Ramos (cell line): ENCODE measurements at regions not wholly inside any gene's neighbourhood (a gene's known extent, or its start where the extent isn't known, plus 50 kb on each side); places are given as distances from the start of the nearest gene placed in this dataset.
"Not testable (repeated sequence)": the region's sequence is repeated elsewhere in the genome, so short reads cannot be mapped to it uniquely, and the experiment has no call there.

ENCODE experiments used
- in situ Hi-C: fragments of 300-500 bp; cut with MboI; formaldehyde crosslinking; loops from one replicate; pipeline ENCODE4 v1.14.3; 2022; ENCODE audit warnings: low sequenced_read_pairs; ENCODE audit not compliant: unreplicated experiment

DNA sequence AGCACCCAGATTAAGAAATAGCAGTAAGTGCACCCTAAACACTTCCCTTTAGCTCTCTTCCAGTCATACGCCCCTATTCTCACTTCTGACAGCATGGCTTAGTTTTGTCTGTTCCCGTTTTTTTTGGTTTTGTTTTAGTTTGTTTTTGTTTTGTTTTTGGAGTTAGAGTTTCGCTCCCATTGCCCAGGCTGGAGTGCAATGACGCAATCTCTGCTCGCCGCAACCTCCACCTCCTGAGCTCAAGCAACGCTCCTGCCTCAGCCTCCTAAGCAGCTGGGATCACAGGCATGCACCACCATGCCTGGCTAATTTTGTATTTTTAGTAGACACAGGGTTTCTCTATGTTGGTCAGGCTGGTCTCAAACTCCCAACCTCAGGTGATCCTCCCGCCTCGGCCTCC, 2067.7 kb downstream of the SUCLG1 start:
- in situ Hi-C loops = no loop called here

DNA sequence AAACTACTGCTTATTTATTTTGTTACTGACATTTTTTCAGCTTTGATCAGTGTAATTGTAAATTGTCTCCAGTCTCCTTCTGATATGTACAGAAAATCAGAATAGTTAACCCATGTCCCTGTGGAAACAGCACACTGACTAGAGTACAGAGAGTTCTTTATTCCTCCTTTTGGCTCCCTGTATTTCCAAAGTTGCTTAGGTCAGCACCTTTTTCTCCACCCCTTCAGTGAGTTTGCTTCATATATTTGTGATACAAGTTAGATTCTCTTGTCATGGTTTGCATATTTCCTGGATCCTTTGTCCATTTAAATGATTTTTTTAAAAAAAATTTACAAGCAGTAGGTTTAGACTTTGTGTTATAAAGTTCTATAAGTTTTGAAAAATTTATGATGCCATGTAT, 2051.1 kb upstream of the LRRTM1 start:
- in situ Hi-C loops = no loop called here

DNA sequence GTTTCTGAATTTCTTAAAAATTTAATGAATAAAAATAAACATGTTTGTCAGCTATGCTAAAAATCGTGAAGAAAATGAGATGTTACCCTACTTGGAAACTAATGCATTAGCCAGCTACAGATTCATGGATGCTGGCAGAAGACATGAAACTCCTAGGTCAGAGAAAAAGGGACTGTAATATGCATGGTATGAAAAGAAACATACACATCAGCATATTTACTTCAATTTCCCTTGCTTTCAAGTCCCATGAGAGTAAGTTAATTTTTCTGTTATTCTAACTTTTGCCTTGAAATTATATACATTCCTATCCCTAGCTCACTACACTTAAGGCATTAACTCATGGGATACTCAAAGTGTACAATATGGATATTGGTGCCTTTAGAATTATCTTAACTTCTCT, 2041.4 kb upstream of the LRRTM1 start:
- in situ Hi-C loops = no loop called here

DNA sequence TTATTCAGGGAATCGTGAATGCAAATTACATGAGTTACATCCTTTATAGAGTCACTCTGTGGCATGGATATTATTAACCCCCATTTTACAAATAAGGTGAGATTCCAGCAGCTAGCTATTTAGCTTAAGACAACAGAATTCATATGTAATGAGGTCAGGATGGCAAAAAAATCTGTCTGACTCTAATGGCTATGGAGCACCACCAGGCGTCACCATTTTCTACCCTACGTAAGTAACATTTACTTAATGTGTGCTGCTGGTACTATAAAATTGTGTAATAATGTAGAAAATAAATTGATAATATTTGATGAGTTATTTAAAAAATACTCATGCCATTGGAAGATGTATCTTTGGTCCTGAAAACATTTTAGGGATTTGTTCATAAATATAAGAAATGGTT, 2040.1 kb upstream of the LRRTM1 start:
- in situ Hi-C loops = no loop called here

DNA sequence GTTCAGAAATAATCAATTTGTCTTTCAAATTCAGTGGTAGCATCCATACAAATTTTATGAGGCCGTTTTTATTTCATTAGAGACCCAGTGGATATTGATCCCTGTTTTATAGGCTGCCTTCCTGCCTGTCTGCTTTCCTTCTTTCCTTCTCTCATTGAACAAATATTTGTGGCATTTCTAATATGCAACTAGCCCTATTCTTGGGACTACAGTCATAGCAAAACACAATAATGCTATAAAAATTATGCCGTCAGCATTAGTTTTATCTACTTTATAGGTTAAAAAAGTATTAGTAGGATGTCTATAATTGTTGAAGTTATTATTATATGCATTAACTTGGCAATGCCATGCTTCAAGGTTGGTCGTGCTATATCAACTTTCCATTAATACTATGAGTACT, 2037.8 kb upstream of the LRRTM1 start:
- in situ Hi-C loops = no loop called here

DNA sequence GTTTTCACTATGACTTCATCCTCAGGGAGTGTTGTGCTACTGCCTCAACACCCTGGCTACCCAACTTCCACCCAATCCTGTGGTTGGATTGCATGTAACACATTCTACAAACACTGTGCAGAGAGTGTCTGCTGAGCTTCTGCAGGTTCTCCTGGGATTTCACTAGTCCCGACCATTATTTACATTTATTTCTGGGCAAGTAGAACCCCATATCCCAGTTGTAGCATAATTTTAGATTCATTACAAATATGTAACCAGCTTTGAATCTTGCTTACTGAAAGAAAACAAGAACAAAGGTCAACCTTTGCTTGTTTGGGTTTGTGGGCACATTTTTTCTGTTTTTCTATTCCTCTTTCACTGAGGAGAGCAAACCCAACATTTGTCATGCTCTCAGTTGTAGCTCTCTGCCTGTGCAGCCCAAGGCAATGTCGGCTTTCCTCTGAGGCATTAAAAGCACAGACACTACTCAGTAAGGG, 2036.1 kb upstream of the LRRTM1 start:
- in situ Hi-C loops = no loop called here

DNA sequence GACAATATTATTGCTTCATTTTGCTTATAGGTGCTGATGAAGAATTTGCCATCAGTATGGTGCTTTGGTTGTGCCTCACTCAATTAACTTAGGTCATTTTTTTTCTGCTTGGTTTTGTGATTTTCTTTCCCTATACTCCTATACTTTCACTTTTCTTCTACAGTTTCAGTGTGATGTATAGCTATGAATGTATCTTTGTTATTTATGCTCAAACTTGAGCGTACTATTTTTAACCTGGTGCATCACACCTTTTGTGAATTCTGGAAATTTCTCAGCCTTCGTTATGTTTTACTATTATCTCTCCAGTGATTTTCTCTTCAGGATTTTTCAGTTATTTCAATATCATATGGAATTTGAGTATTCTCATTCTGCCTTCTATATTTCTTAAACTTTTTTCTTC, 2035.3 kb upstream of the LRRTM1 start:
- in situ Hi-C loops = no loop called here

DNA sequence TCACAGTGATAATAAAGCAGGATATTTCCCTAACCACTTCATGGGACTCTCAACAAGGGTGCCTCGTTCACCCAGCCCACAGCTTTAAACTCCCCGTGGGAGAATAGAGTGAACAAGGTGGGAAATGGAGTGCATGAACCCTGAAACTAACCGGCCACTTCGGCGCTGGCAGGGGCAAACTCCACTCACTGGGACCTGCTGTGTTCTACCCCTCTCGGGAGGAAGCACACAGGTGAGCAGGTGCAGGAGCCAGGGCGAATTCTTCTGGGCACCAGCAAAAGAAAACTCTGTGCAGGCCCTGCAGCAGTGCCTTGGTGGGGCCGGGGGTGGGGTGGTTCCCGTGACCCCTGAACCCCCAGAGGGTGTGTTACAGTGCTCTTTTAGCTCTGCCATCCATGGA, 2029.1 kb upstream of the LRRTM1 start:
- in situ Hi-C loops = no loop called here

DNA sequence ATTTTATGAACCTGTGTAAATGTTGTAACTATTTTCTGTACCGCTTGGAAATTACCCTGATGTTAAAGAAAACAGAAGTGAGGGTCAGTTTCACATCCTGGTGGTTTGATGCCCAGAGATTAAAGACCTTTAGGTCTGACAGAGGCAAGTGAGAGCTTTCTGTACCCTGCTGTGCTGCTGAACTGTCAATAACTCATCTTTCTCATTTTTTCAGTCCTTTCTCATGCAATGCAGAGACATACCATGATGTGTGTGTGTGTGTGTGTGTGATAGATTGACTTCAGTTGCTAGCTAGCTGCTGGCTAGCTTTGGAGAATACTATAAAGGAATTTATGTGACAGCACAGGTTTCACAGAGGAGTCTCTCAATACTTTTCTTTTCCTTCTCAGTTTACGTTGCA, 2025.6 kb upstream of the LRRTM1 start:
- in situ Hi-C loops = no loop called here

DNA sequence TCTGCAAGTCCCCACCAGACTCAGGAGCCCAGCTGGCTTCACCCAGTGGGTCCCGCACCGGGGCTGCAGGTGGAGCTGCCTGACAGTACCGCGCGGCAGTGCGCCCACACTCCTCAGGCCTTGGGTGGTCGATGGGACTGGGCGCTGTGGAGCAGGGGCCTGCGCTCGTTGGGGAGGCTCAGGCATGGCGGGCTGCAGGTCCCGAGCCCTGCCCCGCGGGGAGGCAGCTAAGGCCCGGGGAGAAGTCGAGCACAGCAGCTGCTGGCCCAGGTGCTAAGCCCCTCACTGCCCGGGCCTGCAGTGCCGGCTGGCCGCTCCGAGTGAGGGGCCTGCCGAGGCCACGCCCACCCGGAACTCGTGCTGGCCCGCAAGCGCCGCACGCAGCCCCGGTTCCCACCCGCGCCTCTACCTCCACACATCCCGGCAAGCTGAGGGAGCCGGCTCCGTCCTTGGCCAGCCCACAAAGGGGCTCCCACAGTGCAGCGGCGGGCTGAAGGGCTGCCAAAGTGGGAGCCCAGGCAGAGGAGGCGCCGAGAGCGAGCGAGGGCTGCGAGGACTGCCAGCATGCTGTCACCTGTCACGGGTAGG, 2021.7 kb upstream of the LRRTM1 start:
- in situ Hi-C loops = not testable (repeated sequence)

DNA sequence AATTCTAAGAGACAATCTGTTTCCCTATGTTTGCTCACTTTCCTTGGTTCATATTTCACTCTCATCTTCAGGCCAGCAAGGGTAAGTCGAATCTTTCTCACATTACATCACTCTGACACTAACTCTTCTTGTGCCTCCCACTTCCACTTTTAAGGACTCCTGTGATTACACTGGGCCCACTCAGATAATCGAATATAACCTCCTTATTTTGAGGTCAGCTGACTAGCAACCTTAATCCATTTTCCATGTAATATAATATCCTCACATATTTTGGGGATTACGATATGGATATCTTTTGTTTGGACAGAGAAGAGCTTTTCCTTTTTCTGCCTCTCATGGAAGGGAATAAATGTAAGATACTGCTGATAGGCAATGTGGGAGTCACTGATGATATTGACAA, 2015.7 kb upstream of the LRRTM1 start:
- in situ Hi-C loops = no loop called here

DNA sequence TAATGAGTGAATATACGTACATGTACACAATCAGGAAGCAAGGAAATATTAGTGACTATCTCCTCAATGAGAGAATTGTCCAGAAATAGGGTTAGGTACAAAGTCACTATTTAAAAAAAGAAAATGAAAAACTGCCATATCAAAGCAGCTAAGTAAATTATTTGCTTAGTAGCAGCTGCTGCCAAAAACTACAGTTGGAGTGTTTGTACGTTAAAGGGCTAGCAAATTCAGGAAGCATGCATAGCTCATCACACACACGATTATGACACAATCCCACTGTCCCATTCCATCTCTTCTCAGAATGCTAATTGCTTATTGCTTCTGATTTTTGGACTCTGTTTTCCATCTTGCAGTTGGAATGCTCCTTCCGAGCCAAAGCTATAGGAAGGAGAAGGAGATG, 2012.5 kb upstream of the LRRTM1 start:
- in situ Hi-C loops = no loop called here

DNA sequence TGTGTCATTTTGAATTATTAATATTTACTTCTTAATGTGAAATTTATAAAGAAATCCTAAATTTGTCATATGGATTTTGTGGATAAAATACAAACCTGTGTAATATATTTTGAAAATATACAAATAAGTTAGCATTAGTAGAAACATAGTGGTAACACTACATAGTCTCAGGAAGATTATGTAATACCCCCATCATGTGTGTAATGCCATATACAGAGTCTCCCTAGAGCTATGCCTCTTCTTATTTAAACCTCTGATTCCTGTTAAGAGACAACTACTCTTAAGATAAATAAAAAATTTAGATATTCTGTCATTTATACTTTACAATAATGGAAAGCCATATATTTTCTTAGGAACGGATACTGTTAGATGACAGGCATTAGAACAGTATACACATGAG, 2012.0 kb upstream of the LRRTM1 start:
- in situ Hi-C loops = no loop called here

DNA sequence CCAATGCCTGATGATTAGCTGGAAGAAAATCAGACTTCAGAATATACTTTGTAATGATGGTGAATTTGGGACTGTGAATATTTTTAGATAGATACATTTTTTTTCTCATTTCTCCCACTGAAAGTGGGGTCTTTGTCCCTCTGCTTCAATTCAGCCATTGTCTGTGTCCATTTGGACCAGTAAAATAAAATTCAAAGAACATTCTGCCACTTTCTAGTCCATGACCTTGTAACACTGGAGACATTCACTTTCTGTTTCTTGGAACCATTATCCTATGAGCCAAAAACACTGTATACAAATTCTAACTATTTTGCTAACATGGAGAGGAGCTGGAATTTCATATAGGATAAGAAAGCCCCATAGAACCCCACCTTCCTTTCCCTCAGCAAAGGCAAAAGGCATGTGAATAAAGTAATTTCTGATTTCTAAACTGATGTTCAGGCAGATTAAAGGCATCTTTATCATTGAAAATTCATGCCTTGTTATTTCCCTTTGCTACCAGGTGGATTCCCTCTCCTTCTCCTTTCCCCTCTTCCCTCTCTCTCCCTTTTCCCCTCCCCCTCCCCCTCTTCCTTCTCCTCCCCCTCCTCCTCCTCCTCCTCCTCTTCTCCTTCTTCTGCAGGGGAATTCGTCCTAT, 2010.4 kb upstream of the LRRTM1 start:
- in situ Hi-C loops = no loop called here

DNA sequence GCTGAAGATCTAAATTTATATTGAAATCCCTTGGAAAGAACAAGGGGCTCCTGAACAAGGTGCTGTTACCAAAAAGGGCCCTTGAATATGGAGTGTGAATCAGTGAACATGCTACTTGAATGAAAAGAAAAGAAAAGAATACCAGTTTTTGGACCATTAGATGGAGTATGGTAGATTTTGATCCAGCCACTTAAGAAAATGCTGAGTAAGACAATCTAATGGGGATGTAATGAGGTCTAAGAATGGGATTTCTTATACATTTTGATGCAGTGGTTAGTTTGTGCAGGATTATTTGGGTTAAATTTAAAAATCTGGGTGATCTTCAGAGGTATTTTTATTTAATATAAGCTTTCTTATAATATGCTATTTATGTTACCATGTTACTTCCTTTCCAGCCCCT, 2003.0 kb upstream of the LRRTM1 start:
- in situ Hi-C loops = no loop called here

DNA sequence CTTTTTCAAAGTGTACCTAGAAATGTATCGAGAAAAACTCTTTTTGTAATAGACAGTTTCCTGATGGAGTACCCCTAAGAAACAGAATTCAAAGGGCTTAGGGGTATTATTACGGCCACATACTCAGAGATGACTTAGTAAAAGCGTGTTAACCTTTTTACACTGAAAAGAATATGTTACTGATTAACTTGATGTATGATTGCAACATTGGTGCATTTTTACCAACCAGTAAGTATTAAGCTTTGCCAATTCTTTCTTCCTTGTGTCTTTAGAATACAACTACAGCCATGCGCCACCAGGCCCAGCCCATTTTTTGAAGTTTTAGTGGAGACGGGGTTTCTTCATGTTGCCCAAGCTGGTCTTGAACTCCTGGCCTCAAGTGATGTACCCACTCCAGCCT, 1997.0 kb upstream of the LRRTM1 start:
- in situ Hi-C loops = no loop called here

DNA sequence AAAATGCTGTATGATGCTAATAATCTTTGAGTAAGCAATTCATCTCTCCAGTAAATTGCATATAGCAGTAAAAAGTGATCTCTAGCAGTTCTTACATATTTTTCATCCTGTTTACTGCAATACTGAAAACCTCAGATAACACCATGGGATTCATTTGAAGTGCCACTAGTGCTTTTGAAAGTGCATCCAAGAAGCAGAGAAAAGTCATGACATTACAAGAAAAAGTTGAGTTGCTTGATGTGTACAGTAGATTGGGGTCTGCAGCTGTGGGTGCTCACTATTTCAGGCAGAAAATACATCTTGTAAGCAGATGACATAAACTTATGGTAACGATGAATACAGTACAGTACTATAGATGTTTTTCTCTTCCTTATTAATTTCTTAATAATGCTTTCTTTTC, 1984.9 kb upstream of the LRRTM1 start:
- in situ Hi-C loops = no loop called here

DNA sequence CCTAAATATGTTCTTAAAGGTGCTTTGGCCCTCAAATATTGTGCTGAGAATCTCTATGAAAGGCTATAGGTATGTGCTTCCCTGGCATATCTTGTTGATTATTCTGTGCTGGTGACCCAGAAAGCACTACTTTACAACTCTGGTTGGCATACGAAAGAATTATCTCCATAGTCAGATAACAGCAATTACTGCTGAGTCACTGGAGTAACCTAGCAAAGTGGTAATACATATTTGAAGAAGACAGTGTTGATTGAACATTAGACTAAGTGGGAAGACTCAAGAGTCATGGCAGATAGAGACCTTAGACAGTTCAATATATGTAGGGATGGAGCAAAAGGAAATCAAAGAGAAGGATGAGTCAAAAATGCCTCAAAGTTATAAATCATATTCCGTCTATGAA, 1978.5 kb upstream of the LRRTM1 start:
- in situ Hi-C loops = no loop called here

DNA sequence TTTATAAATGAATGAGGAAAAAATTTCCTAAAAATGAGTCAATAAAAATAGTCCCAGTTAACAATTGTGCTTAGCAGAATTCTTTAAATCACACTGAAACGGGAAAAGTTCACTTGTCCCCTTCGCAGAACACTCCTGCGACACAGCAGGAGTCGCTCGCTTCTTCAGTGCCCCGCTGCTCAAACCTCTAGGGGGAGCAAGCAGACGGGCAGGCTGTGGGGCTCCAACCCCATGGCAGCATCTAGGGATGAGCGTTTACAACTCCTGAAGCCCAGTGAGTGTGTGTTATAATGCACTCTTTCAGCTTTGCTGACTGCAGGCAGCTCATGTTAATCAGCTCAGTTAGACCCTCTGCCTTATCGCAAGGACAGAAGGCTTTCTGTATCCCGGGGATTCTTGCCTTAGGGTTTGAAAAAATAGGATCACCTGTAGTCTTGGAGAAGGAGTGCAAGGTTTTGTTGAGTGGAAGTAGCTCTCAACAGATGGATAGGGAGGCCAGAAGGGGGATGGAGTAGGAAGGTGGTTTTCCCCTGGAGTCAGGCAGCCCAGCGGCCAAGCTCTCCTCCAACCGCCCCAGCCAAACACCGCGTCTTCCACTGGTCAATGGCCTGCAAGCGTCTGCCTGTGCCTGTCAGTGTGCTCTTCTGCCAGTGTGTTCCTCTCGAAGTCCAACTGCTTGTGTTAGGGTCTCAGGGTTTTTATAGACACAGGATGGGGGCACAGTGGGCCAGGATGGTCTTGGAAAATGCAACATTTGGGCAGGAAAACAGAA, 1977.7 kb upstream of the LRRTM1 start:
- in situ Hi-C loops = no loop called here

DNA sequence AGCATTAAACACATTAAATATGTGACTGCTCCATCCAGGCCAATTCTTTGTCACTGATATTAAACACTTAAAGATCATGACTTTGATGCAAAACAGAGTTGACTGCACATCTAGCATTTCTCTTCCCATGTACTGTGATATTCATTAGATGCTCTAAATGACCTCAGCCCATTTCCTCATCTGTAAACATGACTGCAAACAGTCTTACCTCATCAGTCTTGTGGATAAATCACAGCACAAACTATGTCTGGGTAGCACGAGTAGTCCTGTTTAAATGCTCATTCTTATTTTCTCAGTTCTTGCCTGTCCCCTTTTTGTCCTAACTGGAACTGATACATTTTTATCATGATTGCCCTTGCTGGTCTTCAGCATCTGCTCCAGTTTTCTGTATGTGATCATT, 1974.8 kb upstream of the LRRTM1 start:
- in situ Hi-C loops = no loop called here

DNA sequence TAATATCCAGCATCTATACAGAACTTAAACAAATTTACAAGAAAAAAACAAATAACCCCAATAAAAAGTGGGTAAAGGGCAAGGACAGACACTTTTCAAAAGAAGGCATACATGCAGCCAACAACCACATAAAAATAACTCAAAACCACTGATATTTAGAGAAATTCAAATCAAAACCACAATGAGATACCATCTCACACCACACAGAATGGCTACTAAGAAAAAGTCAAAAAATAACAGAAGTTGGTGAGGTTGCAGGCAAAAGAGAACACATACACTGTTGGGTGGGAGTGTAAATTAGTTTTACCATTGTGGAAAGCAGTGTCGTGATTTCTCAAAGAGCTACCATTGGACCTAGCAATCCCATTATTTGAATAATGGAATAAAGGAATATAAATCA, 1973.9 kb upstream of the LRRTM1 start:
- in situ Hi-C loops = no loop called here

DNA sequence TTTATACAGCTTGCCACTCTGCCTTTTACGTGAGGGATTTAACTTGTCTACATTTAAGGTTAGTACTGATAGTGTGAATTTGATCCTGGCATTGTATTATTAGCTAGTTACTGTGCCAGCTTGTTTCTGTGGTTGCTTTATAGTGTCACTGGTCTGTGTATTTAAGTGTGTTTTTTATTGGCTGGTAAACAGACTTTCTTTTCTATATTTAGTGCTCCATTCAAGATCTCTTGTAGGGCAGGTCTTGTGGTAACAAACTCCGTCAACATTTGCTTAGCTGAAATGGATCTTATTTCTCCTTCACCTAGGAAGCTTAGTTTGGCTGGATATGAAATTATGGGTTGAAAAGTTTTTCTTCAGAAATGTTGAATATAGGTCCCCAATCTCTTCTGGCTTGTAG, 1971.0 kb upstream of the LRRTM1 start:
- in situ Hi-C loops = no loop called here
